ENCODE measurements at regions not wholly inside any gene's neighbourhood (a gene's known extent, or its start where the extent isn't known, plus 50 kb on each side); places are given as distances from the start of the nearest gene placed in this dataset.

- no peak for DNase-seq
Measured at GRCh38 chr11:110827276-110827675, 115.0 kb upstream of the ARHGAP20 start.

GRCh38 chr11:110824912-110825620, 112.8 kb upstream of the ARHGAP20 start:
- no peak for DNase-seq

- no peak for DNase-seq
Measured at GRCh38 chr11:110818032-110818687, 105.9 kb upstream of the ARHGAP20 start.

GRCh38 chr11:110812086-110812733, 100.0 kb upstream of the ARHGAP20 start:
- DNase-seq, result peak in 1 of 2 donors; percentile 22

- no peak for DNase-seq
Measured at GRCh38 chr11:110809417-110810199, 97.4 kb upstream of the ARHGAP20 start.

- peak; percentile 62 to 63 for DNase-seq
Measured at GRCh38 chr11:110808248-110808647, 96.0 kb upstream of the ARHGAP20 start.

- DNase-seq, result no peak
Measured at GRCh38 chr11:110807801-110808200, 95.6 kb upstream of the ARHGAP20 start.

- DNase-seq, result no peak
Measured at GRCh38 chr11:110805756-110806155, 93.5 kb upstream of the ARHGAP20 start.

GRCh38 chr11:110802162-110802561, 89.9 kb upstream of the ARHGAP20 start:
- DNase-seq, result no peak

GRCh38 chr11:110801328-110801727, 89.1 kb upstream of the ARHGAP20 start:
- peak; percentile 80 to 83 for DNase-seq

GRCh38 chr11:110798201-110798900, 86.1 kb upstream of the ARHGAP20 start:
- DNase-seq, result peak; percentile 41 to 76

- DNase-seq, result peak; percentile 90 to 92
Measured at GRCh38 chr11:110797453-110797852, 85.2 kb upstream of the ARHGAP20 start.

- no peak for DNase-seq
Measured at GRCh38 chr11:110795112-110795624, 82.9 kb upstream of the ARHGAP20 start.

GRCh38 chr11:110793556-110793955, 81.3 kb upstream of the ARHGAP20 start:
- no peak for DNase-seq

GRCh38 chr11:110791621-110792020, 79.4 kb upstream of the ARHGAP20 start:
- DNase-seq, result no peak

GRCh38 chr11:110787680-110788079, 75.4 kb upstream of the ARHGAP20 start:
- DNase-seq, result no peak

GRCh38 chr11:110786226-110786902, 74.1 kb upstream of the ARHGAP20 start:
- DNase-seq, result no peak

GRCh38 chr11:110785398-110785797, 73.2 kb upstream of the ARHGAP20 start:
- DNase-seq, result no peak

- no peak for DNase-seq
Measured at GRCh38 chr11:110782616-110783015, 70.4 kb upstream of the ARHGAP20 start.

- DNase-seq, result no peak
Measured at GRCh38 chr11:110779108-110779507, 66.9 kb upstream of the ARHGAP20 start.

GRCh38 chr11:110778343-110778742, 66.1 kb upstream of the ARHGAP20 start:
- DNase-seq, result peak in 1 of 2 donors; percentile 28
